Fibroblast of lung (primary cell): ENCODE measurements at regions not wholly inside any gene's neighbourhood (a gene's known extent, or its start where the extent isn't known, plus 50 kb on each side); places are given as distances from the start of the nearest gene placed in this dataset.

ENCODE experiments used
- CTCF ChIP-seq, 2 donors: IDR thresholded peaks in 1 of 2; conservative IDR thresholded peaks in 1 of 2; 1 replicate in 1 of 2; 2 replicates in 1 of 2; pipeline ENCODE4 v1.5.1; 2011 to 2012; ENCODE audit warnings: low read length in 2 of 2, control low read depth in 1 of 2, inconsistent platforms in 1 of 2, low read depth in 1 of 2, mild to moderate bottlenecking in 1 of 2
- EZH2 ChIP-seq: IDR thresholded peaks from 2 replicates; pipeline ENCODE4 v1.5.1; 2012; ENCODE audit warnings: low read length, control low read depth, mild to moderate bottlenecking; ENCODE audit errors: missing control alignments

DNA sequence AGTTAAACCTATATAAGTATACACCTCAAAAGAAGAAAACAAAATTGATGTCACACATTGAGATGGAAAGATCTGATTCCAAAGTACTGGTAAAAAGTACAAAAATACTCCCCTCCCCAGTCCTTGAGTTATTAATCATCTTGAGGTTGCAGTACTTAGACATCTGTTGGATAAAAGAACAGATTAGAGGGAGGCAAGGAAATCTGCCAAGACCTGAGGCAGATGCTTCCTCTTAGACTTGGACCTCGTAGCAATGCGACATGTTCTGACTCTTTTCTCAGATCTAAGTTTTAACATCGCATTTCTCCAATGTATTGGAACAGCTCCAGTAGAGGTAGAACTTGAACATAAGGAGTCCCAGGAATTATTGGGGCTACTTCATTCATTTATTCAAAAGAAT lies 187.9 kb upstream of the GRIN2B start:
- no peak for TF ChIP-seq CTCF (conservative IDR thresholded peaks at IDR 0.05 in 1 of 2, IDR thresholded peaks at IDR 0.05 in 1 of 2; ENCODE audit: low read depth in 1 of 2, low read length in 2 of 2)
- TF ChIP-seq EZH2 = no peak
